ENCODE measurements at regions not wholly inside any gene's neighbourhood (a gene's known extent, or its start where the extent isn't known, plus 50 kb on each side); places are given as distances from the start of the nearest gene placed in this dataset.

DNA sequence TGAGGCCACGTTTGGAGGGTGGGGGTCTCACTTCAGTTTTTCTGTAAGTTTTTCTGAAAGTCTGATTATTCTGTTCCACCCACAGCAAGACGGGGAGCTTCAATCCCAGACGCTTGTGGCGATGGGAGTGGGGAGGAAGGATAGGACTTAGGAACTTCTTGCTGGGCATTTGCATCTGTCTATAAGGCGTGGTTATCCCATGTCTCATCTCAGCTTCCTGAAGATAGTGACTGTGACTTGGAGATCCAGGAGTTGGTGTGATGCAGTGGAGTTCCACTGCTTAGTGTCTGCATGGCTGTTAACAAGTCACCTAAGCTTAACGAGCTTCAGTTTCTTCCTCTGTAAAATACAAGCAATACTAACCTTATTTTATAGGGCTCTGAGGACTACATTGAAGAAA is 58.9 kb upstream of the BARX2 start:
- no peak for TF ChIP-seq Cebpa-rat (IDR thresholded peaks at IDR 0.05)
- Histone ChIP-seq H3K27ac (peak overlapping the region in 7 of 11 experiments; percentile 29 to 79 (median 67); a peak in 14 of 22 replicates), H3K4me3 (no peak overlapping the region), H3K4me2 (peak overlapping the region in 9 of 11 experiments; percentile 20 to 73 (median 53); a peak in 13 of 22 replicates), H4K20me1 (no peaks in the 10 kb centered on the region), H3K9ac (0 out of 22 replicates have a peak overlapping the region, but pooled peaks of 2 of the 11 experiments have one; percentile 3 to 4), H3K4me1 (peaks cover 38 to 87% (median 73%) of the 10 kb centered on the region in 10 experiments), H3K27me3 (no peaks in the 10 kb centered on the region), H3K9me3 (replicated peaks in 1 of 11) (peaks cover 0 to 4% (median 0%) of the 10 kb centered on the region in 11 experiments; a peak in 2 of 22 replicates), H3K36me3 (no peaks in the 10 kb centered on the region)

DNA sequence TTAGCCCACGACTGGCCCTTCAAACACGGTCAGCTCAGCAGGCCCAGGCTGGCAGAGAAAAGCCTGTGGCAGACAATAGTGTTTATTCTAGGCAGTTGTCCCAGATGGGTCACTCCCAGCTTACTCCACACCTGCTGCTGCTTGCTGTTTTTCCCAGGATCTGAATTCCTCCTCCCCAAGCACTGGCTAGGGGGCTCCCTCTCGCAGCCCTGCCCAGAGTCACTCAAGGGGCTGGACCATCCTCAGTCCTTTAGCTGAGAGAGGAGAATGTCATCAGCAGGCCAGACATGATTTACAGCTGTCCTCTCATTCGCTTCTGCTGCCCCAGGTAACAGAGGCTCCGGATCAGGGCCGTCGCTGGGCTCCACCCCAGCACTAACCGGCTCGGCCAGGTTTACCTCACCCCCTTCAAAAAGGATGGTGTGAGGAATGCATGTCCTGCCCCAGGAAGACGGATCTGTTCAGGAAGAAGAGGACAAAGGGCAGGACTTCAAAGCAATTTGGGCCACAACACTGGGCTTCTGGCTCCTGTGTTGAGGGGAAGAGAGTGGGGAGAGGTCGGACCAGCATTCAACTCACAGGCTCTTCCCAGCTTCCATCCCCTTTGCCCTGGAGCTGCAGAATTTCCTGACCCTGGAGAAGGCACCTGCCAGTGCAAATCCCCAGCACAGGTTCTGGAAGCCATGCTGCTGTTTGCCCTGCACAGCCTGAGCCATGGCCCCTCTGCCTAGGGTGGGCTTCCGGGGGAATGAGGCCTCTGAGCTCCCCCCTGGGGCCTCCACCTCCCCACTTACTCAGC is 59.7 kb upstream of the BARX2 start:
- Histone ChIP-seq H3K27me3 (no peaks in the 10 kb centered on the region), H3K9me3 (replicated peaks in 1 of 11) (peaks cover 0 to 9% (median 2%) of the 10 kb centered on the region in 11 experiments; a peak in 14 of 22 replicates), H3K9ac (0 out of 22 replicates have a peak overlapping the region, but pooled peaks of 2 of the 11 experiments have one; percentile 3 to 4), H3K4me3 (no peak overlapping the region), H3K27ac (peak overlapping the region in 7 of 11 experiments; percentile 29 to 79 (median 67); a peak in 14 of 22 replicates), H4K20me1 (no peaks in the 10 kb centered on the region), H3K4me1 (peaks cover 38 to 80% (median 66%) of the 10 kb centered on the region in 10 experiments), H3K4me2 (peak overlapping the region in 10 of 11 experiments; percentile 25 to 71 (median 47); a peak in 18 of 22 replicates), H3K36me3 (no peaks in the 10 kb centered on the region)
- TF ChIP-seq Cebpa-rat (IDR thresholded peaks at IDR 0.05): no peak

DNA sequence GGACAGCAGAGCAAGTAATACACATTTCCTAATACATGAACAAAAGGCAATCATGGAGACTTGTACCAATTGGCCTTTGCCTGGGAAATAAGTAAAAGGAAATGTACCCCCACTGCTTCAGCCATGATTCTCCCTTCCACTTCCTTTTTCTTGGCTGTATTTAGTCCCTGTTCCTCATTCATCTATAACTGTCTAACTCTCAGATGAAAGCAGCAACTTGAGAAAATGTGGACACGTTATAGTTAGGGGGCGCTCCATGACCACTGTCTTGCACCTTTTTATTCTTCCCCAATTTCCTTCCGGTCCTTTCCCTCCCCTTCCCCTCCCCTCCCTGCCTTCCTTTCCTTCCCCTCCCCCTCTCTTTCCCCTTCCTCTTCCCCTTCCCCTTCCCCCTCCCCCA is 61.3 kb upstream of the BARX2 start:
- peak overlapping the region in 8 of 11 experiments; percentile 22 to 69 (median 62); a peak in 13 of 22 replicates for H3K27ac ChIP-seq
- peaks cover 37 to 64% (median 50%) of the 10 kb centered on the region in 10 experiments for H3K4me1 ChIP-seq
- H3K4me3 ChIP-seq: no peak overlapping the region
- no peaks in the 10 kb centered on the region for H3K27me3 ChIP-seq
- no peaks in the 10 kb centered on the region for H4K20me1 ChIP-seq
- TF ChIP-seq Cebpa-rat (IDR thresholded peaks at IDR 0.05): no peak
- peak overlapping the region; percentile 0 to 75 (median 51); a peak in 18 of 22 replicates for H3K4me2 ChIP-seq
- peak overlapping the region in 1 of 11 experiments; percentile 9; a peak in 1 of 22 replicates for H3K9ac ChIP-seq
- H3K36me3 ChIP-seq: no peaks in the 10 kb centered on the region
- H3K9me3 ChIP-seq (replicated peaks in 1 of 11): peaks cover 6 to 25% (median 16%) of the 10 kb centered on the region in 11 experiments; a peak in 21 of 22 replicates

DNA sequence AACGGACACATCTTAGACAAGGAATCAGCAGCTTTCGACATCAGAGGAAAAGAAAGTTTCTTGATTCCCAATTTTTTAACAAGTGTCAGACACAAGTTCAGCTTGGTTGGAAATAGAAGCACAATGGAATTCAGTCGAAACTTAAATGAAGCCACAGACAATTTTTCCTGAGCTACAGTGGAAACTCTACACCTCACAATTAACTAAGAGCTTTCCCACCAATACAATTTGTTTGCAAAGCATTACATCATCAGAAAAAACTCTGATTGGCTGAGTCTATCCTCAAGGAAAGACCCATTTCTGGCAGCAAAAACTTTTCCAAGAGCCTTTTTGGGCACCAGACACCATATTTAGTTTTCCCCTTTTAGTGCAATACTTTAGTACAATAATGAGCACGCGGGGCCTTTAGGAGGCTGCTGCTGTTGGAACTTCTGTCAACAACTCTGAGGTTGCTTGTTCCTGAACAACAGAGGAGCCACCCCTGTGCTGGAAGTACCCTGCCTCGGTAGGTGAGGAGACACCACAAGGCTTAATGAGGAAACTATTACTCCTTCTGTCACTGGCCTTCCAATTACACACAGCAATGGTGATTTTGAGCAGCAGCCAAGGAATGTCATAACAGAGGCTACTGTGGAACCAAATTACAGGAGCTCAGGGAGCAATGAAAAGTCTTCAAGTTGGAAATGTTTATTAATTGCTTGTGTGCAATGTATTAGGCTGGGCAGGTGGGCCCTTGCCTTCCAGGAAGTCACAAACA is 61.9 kb upstream of the BARX2 start:
- H3K36me3 ChIP-seq: no peaks in the 10 kb centered on the region
- peaks cover 37 to 58% (median 49%) of the 10 kb centered on the region in 10 experiments for H3K4me1 ChIP-seq
- no peaks in the 10 kb centered on the region for H4K20me1 ChIP-seq
- H3K27ac ChIP-seq: peak overlapping the region in 8 of 11 experiments; percentile 22 to 69 (median 62); a peak in 13 of 22 replicates
- H3K9ac ChIP-seq: peak overlapping the region in 1 of 11 experiments; percentile 9; a peak in 1 of 22 replicates
- H3K4me3 ChIP-seq: no peak overlapping the region
- H3K27me3 ChIP-seq: no peaks in the 10 kb centered on the region
- peak overlapping the region; percentile 0 to 75 (median 51); a peak in 18 of 22 replicates for H3K4me2 ChIP-seq
- H3K9me3 ChIP-seq (replicated peaks in 1 of 11): peaks cover 6 to 28% (median 17%) of the 10 kb centered on the region in 11 experiments; a peak in 21 of 22 replicates
- no peak for TF ChIP-seq Cebpa-rat (IDR thresholded peaks at IDR 0.05)

DNA sequence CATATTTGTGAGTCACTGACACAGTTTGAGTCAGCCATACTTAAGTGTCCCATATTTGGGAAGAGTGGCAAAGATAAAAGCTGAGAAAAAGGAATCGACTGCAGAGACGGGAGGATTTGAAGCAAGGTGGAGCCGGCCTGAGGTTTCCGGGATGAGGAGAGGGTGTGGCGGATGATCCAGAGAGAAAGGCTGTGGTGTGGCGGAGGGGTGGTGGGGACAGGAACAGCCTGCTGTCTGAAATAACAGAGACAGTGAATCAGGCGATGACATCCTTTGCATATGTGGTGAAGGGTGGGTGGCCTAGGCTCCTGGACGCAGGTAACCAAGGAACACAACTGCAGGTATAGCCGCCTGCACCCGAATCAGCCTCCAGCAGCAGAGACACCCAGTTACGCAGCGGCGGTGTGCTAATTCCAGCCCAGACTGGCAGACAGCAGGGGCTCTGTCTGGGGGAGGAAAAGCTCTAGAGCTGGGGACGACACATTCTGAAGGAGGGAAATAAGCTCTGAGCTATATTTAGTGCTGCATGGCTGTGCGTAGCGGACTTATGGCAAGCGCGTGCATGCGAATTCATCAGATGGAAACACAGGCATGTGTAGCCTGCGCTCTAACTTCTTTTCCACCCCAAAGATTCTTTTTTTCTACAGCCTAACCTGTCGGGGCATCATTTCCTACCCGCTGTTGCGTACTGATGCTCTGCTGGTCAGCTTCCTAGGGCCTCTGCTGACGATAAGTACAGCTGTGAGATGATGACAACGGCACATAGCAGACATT is 62.7 kb upstream of the BARX2 start:
- Histone ChIP-seq H3K36me3 (no peaks in the 10 kb centered on the region), H3K4me3 (no peak overlapping the region), H3K4me1 (peaks cover 35 to 50% (median 41%) of the 10 kb centered on the region in 10 experiments), H3K9ac (no peak overlapping the region), H3K4me2 (peak overlapping the region in 1 of 11 experiments; percentile 60; a peak in 1 of 22 replicates), H3K27ac (peak overlapping the region in 1 of 11 experiments; percentile 63; a peak in 2 of 22 replicates), H3K27me3 (no peaks in the 10 kb centered on the region), H3K9me3 (replicated peaks in 1 of 11) (peaks cover 6 to 28% (median 19%) of the 10 kb centered on the region in 11 experiments; a peak in 21 of 22 replicates), H4K20me1 (no peaks in the 10 kb centered on the region)
- no peak for TF ChIP-seq Cebpa-rat (IDR thresholded peaks at IDR 0.05)

DNA sequence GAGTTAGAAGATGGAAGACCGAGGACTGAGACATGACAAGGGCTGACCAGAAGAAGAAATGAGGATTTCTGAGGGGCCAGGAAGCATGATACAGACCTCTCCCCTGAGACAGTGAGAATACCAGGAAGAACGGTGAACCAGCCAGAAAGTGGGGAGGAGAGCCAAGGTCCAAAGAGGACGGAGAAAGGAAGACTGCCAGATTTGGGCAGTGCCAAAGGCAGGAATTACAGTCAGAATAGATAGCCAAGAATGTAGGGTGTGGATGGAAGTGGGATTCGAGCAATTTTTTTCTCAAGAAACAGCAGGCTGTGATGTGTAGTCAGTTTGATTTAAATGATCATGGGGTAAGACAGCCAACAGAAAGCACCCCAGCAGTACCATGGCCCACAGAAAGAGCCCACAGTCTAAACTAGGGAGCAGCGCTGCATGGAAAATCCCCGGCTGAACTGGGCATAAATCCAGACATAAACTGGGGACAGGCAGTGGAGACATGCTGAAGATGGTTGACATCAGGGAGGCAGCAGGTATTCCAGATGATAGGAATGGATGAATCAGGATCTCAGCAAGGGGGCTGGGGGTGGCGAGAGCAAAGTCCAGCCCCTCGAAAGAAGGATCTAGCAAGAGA is 67.3 kb upstream of the BARX2 start:
- H3K4me1 ChIP-seq: peaks cover 0 to 6% (median 0%) of the 10 kb centered on the region in 10 experiments; a peak in 4 of 20 replicates
- H3K36me3 ChIP-seq: no peaks in the 10 kb centered on the region
- H3K9me3 ChIP-seq (replicated peaks in 1 of 11): peaks cover 6 to 28% (median 19%) of the 10 kb centered on the region in 11 experiments; a peak in 21 of 22 replicates
- no peaks in the 10 kb centered on the region for H4K20me1 ChIP-seq
- H3K4me3 ChIP-seq: no peak overlapping the region
- H3K27me3 ChIP-seq: no peaks in the 10 kb centered on the region
- no peak overlapping the region for H3K9ac ChIP-seq
- no peak overlapping the region for H3K27ac ChIP-seq
- no peak for TF ChIP-seq Cebpa-rat (IDR thresholded peaks at IDR 0.05)
- no peak overlapping the region for H3K4me2 ChIP-seq

DNA sequence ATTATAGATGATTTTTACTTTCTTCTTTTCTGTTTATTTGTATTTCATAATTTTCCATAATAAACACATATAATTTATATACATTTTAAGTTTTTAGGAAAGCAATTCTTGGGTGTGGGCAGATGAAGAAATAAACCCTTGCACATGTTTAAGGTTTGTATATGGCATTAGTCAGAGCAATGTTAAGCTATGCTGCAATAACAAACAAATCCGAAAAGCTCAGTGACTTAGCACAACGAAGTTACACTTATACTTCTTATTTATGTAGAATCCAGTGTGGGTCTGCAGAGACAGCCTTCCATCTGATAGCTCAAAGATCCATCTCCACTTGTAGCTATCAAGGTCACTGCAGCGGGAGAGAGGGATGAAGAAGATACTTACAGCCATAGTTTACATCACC is 68.5 kb upstream of the BARX2 start:
- no peak overlapping the region for H3K4me3 ChIP-seq
- H3K4me1 ChIP-seq: no peaks in the 10 kb centered on the region
- no peak for TF ChIP-seq Cebpa-rat (IDR thresholded peaks at IDR 0.05)
- no peak overlapping the region for H3K4me2 ChIP-seq
- H3K27me3 ChIP-seq: no peaks in the 10 kb centered on the region
- H3K9me3 ChIP-seq (replicated peaks in 1 of 11): peaks cover 6 to 28% (median 19%) of the 10 kb centered on the region in 11 experiments; a peak in 21 of 22 replicates
- H3K36me3 ChIP-seq: no peaks in the 10 kb centered on the region
- H3K27ac ChIP-seq: no peak overlapping the region
- H4K20me1 ChIP-seq: no peaks in the 10 kb centered on the region
- no peak overlapping the region for H3K9ac ChIP-seq
